M059J (cell line): ENCODE measurements at regions not wholly inside any gene's neighbourhood (a gene's known extent, or its start where the extent isn't known, plus 50 kb on each side); places are given as distances from the start of the nearest gene placed in this dataset.

Experiments used
- DNase-seq: peaks from one replicate; pipeline ENCODE4 v3.0.0-alpha.2; 2012; ENCODE audit warnings: low read depth

DNA sequence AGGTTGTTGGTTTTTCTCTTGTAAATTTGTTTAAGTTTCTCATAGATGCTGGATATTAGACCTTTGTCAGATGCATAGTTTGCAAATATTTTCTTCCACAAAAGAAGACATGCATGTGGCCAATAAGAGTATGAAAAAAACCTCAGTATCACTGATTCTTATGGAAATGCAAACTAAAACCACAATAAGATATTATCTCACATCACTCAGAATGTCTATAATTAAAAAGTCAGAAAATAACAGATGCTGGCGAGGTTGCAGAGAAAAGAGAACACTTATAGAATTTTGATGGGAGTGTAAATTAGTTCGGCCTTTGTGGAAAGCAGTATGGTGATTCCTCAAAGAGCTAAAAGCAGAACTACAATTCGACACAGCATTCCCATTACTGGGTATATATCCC is 1355.6 kb downstream of the FAM133A start:
- no peak for DNase-seq

DNA sequence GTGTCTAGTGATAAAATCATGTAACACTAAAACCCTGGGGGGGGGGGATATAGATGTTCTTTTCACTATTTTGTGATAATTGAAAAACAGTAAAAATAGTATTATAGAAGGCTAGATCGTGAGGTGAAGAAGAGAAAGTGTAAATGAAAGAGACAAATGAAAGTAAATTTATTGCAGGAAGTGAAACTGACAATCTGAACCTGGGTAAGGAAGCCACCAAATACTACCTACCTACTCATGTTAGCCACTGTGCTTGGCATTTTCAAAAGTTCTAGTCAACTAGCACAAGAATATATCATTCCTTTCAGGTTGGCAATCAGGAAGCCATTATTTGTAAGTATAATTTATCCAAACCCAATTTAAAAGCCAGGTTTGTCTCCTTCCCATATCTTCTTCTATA is 1366.1 kb downstream of the FAM133A start:
- no peak for DNase-seq

DNA sequence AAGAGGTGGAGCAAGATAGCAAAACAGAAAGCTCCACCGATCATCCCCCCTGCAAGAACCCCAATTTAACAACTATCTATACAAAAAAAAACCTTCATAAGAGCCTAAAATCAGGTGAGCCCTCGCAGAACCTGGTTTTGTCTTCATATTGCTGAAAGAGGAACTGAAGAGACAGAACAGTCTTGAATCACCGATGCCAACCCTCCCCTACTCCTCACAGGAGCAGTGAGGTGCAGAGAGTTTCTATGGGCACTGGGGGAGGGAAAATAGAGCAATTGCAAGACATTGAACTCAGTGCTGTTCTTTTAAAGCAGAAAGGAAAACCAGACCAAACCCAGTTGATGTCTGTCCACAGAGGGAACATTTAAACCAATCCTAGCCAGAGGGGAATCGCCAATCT is 1370.3 kb downstream of the FAM133A start:
- DNase-seq: no peak

DNA sequence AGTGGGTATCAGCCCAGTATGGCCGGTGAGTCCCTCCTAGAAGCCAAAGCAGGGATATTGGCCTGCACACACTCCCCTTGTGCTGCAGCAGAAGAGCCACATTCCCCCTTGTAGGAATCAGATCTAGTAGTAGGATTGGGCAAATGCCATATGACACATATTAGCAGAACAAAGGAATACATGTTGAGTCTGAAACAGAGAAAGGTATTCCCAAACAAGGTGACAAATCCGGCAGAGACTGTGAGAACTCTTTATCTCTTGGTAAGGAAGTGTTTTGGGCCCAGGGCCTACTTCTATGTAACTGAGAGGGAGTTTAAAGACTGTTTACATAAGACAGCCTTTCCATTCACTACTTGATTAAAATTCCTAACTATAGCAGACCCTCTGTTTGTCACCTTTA is 1382.0 kb downstream of the FAM133A start:
- no peak for DNase-seq

DNA sequence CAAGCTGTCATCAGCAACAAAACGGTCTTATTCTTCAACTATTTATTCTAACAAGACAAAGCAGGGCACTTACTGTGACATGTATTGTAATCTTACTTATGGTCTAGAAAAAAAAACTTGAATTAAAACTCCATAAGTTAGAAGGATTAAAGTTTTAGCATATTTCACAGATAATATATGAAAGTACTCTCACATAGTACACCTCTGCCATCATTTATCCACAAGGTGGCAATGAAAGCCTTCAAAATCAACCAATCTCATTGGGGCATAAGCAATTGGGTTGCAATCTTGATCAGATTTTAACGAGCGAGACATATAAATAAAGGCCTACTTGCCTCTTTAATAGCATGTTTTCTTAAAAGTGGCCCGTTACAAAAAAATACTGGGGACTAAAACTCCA is 1382.9 kb downstream of the FAM133A start:
- DNase-seq: peak; percentile 55

DNA sequence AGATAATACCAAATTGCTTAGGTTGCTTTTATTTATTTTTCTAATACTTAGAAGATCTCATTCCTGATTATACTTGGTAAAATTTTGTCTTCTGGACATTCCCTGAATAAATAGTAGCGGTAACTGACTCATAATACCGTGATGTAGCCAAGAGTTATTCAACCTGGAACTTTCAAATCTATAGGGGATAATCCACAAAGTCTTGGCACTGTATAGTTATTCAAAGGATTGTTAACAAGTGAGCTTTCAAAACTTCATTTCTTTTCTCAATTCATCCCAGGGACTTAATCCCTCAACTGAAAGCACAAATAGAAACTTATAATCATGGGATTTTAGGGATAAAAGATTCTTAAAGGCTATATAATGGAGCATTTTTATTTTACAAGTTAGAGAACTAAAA is 1383.3 kb downstream of the FAM133A start:
- DNase-seq: no peak

DNA sequence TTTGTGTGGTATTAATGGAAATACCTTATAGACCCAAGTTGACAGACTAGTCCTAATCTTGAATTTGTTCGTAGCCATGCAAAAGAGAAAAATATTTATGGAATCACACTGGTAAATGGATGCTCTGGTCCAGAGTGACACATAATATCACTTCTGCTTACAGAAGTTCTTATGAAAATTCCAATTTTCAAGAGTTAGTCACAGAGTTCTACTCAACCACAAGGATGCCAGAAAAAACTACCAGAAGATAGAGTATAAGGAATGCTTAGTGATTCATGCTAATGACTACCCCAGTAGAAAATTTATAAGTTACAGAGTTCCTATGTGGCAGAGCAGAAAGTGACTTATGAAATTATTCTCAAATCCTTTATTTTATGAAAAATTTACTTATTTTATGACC is 1384.8 kb downstream of the FAM133A start:
- DNase-seq: peak; percentile 81

DNA sequence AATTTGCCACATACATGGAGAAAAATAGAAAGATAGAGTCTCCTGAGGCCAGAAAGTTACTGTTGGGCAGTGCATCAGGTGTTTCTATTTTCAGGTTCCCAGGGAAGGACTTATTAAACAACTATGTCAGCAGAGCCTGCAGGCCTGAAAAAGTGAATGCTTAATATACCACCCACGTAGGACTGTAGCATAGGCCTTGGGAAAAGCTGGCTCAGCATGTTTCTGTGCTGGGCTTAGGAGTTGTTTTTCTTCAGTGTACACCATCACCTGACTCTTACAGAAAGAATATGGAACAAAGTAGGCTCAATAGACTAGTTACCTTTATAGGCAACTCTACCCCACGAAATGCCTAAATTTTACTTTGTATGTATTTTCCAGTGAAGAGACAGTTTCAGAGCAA is 1385.9 kb downstream of the FAM133A start:
- DNase-seq: peak; percentile 20

DNA sequence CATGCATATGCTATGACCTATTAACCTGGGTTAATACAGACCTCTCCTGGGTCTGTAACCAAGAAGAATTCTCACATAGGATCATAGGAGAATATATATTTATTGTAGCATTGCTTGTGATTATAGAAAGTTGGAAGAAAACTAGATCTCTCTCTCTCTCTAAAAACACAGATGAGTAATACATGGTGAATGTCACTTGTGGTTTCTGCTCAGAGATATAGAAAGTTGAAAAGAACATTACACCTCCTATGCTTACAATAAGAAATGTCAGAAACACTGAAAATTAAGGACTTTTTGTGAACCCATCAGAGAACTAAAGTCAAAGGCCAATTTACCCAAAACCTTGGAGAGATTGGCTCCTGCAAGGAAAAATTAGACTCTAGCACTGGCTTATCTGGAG is 1389.5 kb downstream of the FAM133A start:
- DNase-seq: peak; percentile 45

DNA sequence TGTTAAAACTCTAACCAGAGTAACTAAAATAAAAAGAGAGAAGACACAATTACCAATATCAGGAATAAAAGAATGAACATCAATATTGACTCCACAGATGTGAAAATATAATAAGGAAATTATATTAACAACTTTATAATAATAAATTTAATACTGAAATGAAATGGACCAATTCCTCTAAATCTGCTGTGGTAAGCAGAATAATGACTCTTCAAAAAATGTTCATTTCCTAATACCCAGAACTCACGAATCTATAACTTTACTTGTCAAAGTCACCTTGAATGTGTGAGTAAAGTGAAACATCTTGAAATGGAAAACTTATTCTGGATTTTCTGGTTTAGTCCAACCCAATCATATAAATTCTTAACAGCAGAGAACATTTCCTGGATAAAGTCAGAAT is 1391.1 kb downstream of the FAM133A start:
- no peak for DNase-seq

DNA sequence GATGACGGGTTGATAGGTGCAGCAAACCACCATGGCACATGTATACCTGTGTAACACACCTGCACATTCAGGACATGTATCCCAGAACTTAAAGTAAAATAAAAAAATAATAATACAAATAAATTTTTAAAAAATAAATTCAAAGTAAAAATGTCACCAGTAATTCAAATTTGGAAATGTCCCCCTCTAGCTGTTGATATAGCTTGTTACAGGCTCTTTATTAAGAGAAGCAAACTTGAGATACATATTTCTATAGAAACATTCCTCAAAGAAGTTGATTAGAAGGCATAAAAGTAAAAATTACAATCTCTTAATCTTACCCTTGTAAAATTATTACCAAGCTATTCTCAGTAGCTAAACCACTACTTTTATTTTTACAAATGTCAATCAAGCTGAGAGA is 1397.0 kb downstream of the FAM133A start:
- DNase-seq: no peak

DNA sequence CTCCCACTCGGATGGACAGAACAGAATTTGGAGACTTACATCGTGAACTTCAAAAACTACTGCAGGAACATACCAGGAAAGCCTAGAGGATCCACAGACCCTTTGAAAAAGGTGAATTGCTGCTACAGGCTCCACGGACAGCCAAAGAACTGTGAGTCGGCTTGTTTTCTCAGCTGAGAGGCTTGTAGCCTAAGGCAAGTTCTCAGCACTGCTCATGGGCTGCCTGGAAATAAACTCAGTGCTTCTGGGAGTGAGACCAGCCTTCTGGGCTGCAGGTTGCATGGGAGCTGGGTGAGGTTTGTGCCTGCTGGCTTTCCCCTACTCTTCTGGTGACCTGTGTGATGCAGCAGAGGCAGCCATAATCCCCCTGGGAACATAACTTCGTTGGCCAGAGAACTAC is 1397.6 kb downstream of the FAM133A start:
- peak; percentile 59 for DNase-seq

DNA sequence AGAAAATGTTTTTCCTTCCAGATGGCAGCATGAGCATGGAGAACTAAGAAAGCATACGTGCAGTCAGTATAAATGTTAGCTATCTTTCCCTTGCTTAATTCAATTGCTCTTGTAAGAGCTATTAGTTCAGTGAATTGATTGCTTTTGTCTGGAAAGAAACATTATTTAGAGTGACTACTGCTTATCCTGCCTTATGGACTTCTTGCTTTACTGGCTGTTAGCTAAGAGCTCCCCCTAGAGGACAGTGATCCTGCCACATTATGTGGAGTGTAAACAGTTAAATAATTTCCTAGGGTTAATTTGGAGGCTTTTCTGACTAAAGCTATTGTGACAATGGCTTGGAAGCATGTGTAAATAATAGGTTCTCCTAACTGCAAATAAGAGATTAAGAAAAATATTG is 1402.4 kb downstream of the FAM133A start:
- DNase-seq: peak; percentile 52

DNA sequence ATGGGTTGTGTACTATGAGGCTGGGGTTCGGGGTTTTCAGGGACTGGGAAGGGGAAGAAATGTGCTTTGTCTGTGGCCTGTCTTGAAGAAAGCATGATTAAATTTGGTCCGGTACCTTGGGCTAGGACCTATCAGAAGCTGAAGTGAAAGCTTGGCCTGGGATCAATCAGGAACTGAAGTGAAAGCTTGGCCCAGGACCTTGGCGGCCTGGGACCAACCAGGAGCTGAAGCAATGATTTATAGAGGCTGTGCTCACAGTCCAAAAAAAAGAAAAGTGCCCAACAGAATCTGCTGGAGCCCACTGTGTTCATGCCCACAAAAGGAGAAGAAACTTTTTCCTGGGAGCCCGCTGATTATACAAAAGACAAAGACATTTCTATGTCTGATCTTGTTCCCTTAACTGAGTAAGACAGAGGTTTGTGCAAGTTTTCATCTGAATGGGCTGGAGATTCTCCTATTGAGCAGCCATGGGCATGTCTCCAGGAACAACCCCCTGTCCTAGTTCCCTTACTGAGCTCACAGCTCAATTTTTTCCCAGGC is 1427.9 kb downstream of the FAM133A start:
- no peak for DNase-seq

DNA sequence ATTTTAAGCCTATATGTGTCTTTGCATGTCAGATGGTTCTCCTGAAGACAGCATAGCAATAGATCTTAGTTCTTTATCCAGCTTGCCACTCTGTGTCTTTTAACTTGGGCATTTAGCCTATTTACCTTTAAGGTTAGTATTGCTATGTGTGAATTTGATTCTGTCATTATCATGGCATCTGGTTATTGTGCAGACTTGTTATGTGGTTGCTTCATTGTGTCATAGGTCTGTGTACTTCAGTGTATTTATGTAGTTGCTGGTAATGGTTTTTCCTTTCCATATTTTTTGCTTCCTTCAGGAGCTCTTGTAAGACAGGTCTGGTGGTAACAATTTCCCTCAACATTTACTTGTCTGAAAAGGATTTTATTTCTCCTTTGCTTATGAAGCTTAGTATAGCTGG is 1443.5 kb downstream of the FAM133A start:
- no peak for DNase-seq

DNA sequence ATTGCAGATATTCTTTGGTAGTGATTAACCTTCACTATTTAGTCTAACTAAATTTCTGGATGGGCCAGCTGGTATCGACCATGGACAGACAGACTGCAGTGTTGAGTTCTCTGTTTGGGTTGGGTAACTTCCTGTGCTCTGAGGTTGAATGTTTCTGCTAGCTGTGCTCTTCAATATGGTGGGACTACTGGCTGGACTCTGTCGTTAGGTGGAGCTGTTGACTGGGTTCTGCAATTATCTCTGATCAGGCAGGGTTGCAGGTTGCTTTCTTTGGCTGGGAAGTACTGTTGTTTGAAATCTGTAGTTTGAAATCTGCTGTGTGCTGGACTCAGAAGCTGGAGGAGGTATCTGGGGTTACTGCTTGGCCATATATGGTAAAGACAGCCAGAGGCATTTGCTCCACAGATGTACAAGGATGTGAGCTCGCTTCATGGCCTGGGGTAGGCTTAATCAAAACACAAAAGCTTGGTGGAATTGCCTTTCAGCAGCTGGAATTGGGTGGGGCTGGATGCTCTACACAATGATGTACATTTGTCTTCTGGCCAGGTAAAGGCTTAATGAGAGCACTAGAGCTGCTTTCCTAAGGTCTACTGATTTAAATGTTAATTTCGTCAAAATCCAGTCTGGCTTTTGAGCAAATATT is 1472.0 kb downstream of the FAM133A start:
- DNase-seq: no peak

DNA sequence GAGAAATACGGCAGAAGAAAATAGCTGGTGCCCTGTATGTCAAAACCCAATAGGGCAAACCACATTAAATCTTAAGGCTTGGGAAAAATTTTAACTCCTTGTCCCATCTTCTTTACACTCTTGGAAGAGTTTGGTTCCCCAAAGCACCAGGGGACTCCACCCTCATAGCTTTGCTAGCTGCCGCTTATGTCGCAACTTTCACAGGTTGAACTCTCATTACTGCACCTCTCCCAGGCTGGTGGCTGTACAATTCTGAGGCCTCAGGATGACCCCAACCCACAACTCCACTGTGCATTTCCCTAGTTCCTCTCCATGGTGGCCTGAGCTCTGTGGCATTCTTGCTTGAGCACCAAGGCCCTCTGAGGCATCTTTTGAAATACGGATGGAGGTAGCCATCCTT is 1478.8 kb downstream of the FAM133A start:
- DNase-seq: no peak

DNA sequence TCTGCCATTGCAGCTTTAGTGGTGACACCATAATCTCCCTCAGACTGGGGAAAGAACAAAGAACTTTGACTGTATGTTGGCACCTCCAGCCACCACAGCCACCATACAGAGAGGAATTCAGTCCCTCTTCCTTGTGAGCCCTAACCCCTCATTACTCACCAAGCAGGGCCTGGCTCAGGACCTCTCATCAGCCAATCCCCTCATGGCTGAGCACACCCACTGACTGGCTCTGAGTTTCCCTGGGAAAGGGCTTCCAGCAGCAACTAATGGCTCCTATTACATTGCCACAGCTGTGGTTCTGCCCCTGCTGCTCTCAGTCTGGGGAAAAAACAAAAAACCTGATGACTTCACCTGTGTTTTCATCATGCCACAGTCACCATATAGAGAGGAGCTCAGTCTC is 1482.6 kb downstream of the FAM133A start:
- DNase-seq: no peak
